OCI-LY3 (cell line): ENCODE measurements at regions not wholly inside any gene's neighbourhood (a gene's known extent, or its start where the extent isn't known, plus 50 kb on each side); places are given as distances from the start of the nearest gene placed in this dataset.

Source experiments
- EZH2phosphoT487 ChIP-seq: fragments of 200-600 bp; shearing (Covaris generic); IDR thresholded peaks from 2 replicates; pipeline ENCODE4 v1.6.1; 2018; ENCODE audit warnings: antibody characterized with exemption, mixed run types, low read depth
- TF ChIP-seq, protein P1 (sequence below): fragments of 200-600, 300-600 bp; sonication (generic); IDR thresholded peaks from 2 replicates; pipeline ENCODE4 v1.5.1; 2014; ENCODE audit warnings: antibody characterized with exemption, low read length, low read depth

DNA sequence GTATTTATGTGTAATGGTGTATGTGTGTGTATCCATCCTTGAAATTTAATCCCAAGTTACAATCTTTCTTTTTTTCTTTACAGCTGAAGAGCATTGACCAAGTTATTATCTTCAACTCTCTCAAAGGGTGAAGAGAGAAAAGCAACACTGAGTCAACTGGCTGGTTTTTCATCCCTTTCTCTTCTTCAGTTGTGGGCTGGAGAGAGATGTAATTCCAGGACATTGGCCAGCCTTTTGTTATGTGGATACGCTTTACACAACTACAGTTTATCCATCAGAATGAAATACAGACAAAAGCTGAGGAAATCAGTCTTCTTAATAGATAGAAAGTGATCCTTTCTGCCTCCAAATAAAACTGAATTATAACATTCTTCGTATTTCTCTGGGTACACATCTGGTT lies 357.0 kb upstream of the NCAM2 start:
- TF ChIP-seq, protein P1, sequence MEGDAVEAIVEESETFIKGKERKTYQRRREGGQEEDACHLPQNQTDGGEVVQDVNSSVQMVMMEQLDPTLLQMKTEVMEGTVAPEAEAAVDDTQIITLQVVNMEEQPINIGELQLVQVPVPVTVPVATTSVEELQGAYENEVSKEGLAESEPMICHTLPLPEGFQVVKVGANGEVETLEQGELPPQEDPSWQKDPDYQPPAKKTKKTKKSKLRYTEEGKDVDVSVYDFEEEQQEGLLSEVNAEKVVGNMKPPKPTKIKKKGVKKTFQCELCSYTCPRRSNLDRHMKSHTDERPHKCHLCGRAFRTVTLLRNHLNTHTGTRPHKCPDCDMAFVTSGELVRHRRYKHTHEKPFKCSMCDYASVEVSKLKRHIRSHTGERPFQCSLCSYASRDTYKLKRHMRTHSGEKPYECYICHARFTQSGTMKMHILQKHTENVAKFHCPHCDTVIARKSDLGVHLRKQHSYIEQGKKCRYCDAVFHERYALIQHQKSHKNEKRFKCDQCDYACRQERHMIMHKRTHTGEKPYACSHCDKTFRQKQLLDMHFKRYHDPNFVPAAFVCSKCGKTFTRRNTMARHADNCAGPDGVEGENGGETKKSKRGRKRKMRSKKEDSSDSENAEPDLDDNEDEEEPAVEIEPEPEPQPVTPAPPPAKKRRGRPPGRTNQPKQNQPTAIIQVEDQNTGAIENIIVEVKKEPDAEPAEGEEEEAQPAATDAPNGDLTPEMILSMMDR = no peak
- TF ChIP-seq EZH2phosphoT487 = no peak
